HepG2 (cell line): ENCODE measurements at regions not wholly inside any gene's neighbourhood (a gene's known extent, or its start where the extent isn't known, plus 50 kb on each side); places are given as distances from the start of the nearest gene placed in this dataset.

Experiments
- ATAC-seq: fragments of 200-7000 bp; cut with Tn5 transposase; 3 replicates; pipeline ENCODE4 v1.9.1; 2020; ENCODE audit warnings: mild to moderate bottlenecking, moderate library complexity
- BruUV-seq: library from RNA; stranded (reverse); fragments of 400-500 nt; replicated peaks from 2 replicates; lab custom pipeline; 2021; lab: Mats Ljungman, UMichigan
- CTCF ChIA-PET: fragments of 300-600 bp; formaldehyde crosslinking; extraction: SDS; loops from one replicate; lab custom pipeline; 2021; ENCODE audit warnings: low total read pairs, inconsistent platforms, low intra/inter-chr PET ratio; lab: Yijun Ruan, JAX
- POLR2A ChIA-PET: fragments of 350-600 bp; sonication (Branson Sonifier 250); formaldehyde crosslinking; loops from one replicate; lab custom pipeline; 2020; ENCODE audit warnings: antibody characterized with exemption, inconsistent platforms; lab: Yijun Ruan, JAX
- DNase-seq: peaks from one replicate; pipeline ENCODE4 v3.0.0-alpha.2; 2015; ENCODE audit warnings: low spot score
- FAIRE-seq: peaks from 3 replicates; lab custom pipeline; 2011; peaks lifted over from hg19 to GRCh38; lab: Jason Lieb, UNC
- H2AFZ ChIP-seq: one replicate; pipeline ENCODE4 v1.6.1; 2011; ENCODE audit warnings: low read length, inconsistent platforms
- H3K27ac ChIP-seq: fragments of 300-600 bp; 3 replicates; pipeline ENCODE4 v1.8.0; 2011; ENCODE audit warnings: mixed run types, mild to moderate bottlenecking, mixed read lengths, low read length, inconsistent platforms; ENCODE audit not compliant: insufficient read depth; ENCODE audit errors: extremely low read length
- H3K27me3 ChIP-seq, 2 experiments: fragments of 200-600 bp in 1 of 2; 2 replicates in 1 of 2; 3 replicates in 1 of 2; pipeline versions ENCODE4 v1.6.0 to v1.8.0; 2011; ENCODE audit warnings: low read length in 2 of 2, mild to moderate bottlenecking in 2 of 2, moderate library complexity in 2 of 2, inconsistent platforms in 1 of 2; ENCODE audit not compliant: insufficient read depth in 2 of 2, control insufficient read depth in 1 of 2
- H3K36me3 ChIP-seq, 2 experiments: fragments of 200-600 bp in 1 of 2; replicated peaks in 1 of 2; 2 replicates in 1 of 2; 3 replicates in 1 of 2; pipeline versions ENCODE4 v1.5.1 to v1.8.0; 2011; ENCODE audit warnings: low read length in 2 of 2, inconsistent platforms in 1 of 2; ENCODE audit not compliant: insufficient read depth in 2 of 2, control insufficient read depth in 1 of 2
- H3K4me1 ChIP-seq: 2 replicates; pipeline ENCODE4 v1.5.1; 2012; ENCODE audit warnings: low read length, inconsistent platforms; ENCODE audit not compliant: insufficient read depth
- H3K4me2 ChIP-seq: 2 replicates; pipeline ENCODE4 v1.6.0; 2011; ENCODE audit warnings: low read depth, low read length, inconsistent platforms
- H3K4me3 ChIP-seq, 3 experiments: fragments of 200-600 bp in 1 of 3; sonication (generic), shearing (Covaris generic) in 1 of 3; replicated peaks in 1 of 3; 2 replicates each; pipeline ENCODE4 v1.5.1; 2011 to 2016; ENCODE audit warnings: low read length in 3 of 3, inconsistent platforms in 2 of 3, low read depth in 2 of 3, mild to moderate bottlenecking in 2 of 3, control low read depth in 1 of 3, mixed read lengths in 1 of 3; ENCODE audit not compliant: insufficient read depth in 1 of 3
- H3K79me2 ChIP-seq: one replicate; pipeline ENCODE4 v1.6.1; 2011; ENCODE audit warnings: low read length, inconsistent platforms; ENCODE audit not compliant: insufficient read depth
- H3K9ac ChIP-seq: 2 replicates; pipeline ENCODE4 v1.6.0; 2011; ENCODE audit warnings: mild to moderate bottlenecking, low read depth, low read length, inconsistent platforms; ENCODE audit not compliant: insufficient read depth
- H3K9me3 ChIP-seq: 2 replicates; pipeline ENCODE4 v1.5.1; 2012; ENCODE audit warnings: mild to moderate bottlenecking, low read length
- H4K20me1 ChIP-seq: 2 replicates; pipeline ENCODE4 v1.6.0; 2011; ENCODE audit warnings: inconsistent platforms, mild to moderate bottlenecking, low read length, moderate library complexity; ENCODE audit not compliant: insufficient read depth
- ARNTL ChIP-seq: sonication (generic); formaldehyde crosslinking; IDR thresholded peaks from 2 replicates; pipeline ENCODE4 v1.4.0; 2020; ENCODE audit warnings: mild to moderate bottlenecking, missing genetic modification reagents
- CCDC6 ChIP-seq: sonication (generic); formaldehyde crosslinking; IDR thresholded peaks from 2 replicates; pipeline ENCODE4 v1.8.1; 2022; ENCODE audit warnings: mild to moderate bottlenecking, missing genetic modification reagents, moderate library complexity
- KLF15 ChIP-seq: sonication (generic); formaldehyde crosslinking; IDR thresholded peaks from 2 replicates; pipeline ENCODE4 v1.8.1; 2023; ENCODE audit warnings: borderline replicate concordance, mild to moderate bottlenecking, inconsistent platforms, missing genetic modification reagents, mixed read lengths
- RARG ChIP-seq: sonication (generic); formaldehyde crosslinking; IDR thresholded peaks from 2 replicates; pipeline ENCODE4 v1.4.0; 2020; ENCODE audit warnings: low read depth, mild to moderate bottlenecking, missing genetic modification reagents
- TAF15 ChIP-seq: fragments of 200-400 bp; formaldehyde crosslinking; IDR thresholded peaks from one replicate; pipeline ENCODE4 v1.6.1; 2018; ENCODE audit warnings: mild to moderate bottlenecking, low read depth, low read length; ENCODE audit not compliant: poor library complexity, severe bottlenecking
- ZNF136 ChIP-seq: sonication (generic); formaldehyde crosslinking; IDR thresholded peaks from 2 replicates; pipeline ENCODE4 v1.8.1; 2022; ENCODE audit warnings: low read depth, mild to moderate bottlenecking, moderate library complexity, missing genetic modification reagents
- ZNF441 ChIP-seq: sonication (generic); formaldehyde crosslinking; IDR thresholded peaks from 2 replicates; pipeline ENCODE4 v1.7.0; 2021; ENCODE audit warnings: missing genetic modification reagents, borderline replicate concordance
- ZNF543 ChIP-seq: sonication (generic); formaldehyde crosslinking; IDR thresholded peaks from 2 replicates; pipeline ENCODE4 v1.4.0; 2020; ENCODE audit warnings: mild to moderate bottlenecking, missing genetic modification reagents
- ZNF703 ChIP-seq: sonication (generic); formaldehyde crosslinking; IDR thresholded peaks from 2 replicates; pipeline ENCODE4 v1.5.1; 2020; ENCODE audit warnings: missing genetic modification reagents, mild to moderate bottlenecking, moderate library complexity, borderline replicate concordance
- ZNF713 ChIP-seq: sonication (generic); formaldehyde crosslinking; IDR thresholded peaks from 2 replicates; pipeline ENCODE4 v1.4.0; 2020; ENCODE audit warnings: mild to moderate bottlenecking, missing genetic modification reagents
- ZNF850 ChIP-seq: sonication (generic); formaldehyde crosslinking; conservative IDR thresholded peaks from 2 replicates; pipeline ENCODE4 v1.9.0; 2021; ENCODE audit warnings: mild to moderate bottlenecking, missing genetic modification reagents
- ZSCAN9 ChIP-seq: IDR thresholded peaks from 2 replicates; pipeline ENCODE4 v1.6.1; 2016; ENCODE audit warnings: borderline replicate concordance
- WGBS: methylation state at CpG from one replicate; pipeline ENCODE4 v1.1.6; 2017; ENCODE audit warnings: low lambda C conversion rate; 5-methylcytosine and 5-hydroxymethylcytosine counted together
- in situ Hi-C: cut with HindIII; loops from 2 replicates; pipeline ENCODE4 v1.10.0; 2017; ENCODE audit warnings: low pct_unique_long_range_greater_than_20kb; ENCODE audit not compliant: extremely low pct_ligation_motif_present
- intact Hi-C: fragments of 100-400 bp; cut with micrococcal nuclease; formaldehyde crosslinking; loops from one replicate; pipeline ENCODE4 v1.10.0; 2022; ENCODE audit not compliant: unreplicated experiment
- TF ChIP-seq, protein P1 (sequence below): sonication (generic); formaldehyde crosslinking; IDR thresholded peaks from 2 replicates; pipeline ENCODE4 v1.4.0; 2020; ENCODE audit warnings: low read depth, mild to moderate bottlenecking, missing genetic modification reagents
- TF ChIP-seq, protein P2 (sequence below): sonication (generic); formaldehyde crosslinking; IDR thresholded peaks from 2 replicates; pipeline ENCODE4 v1.4.0; 2020; ENCODE audit warnings: mild to moderate bottlenecking, missing genetic modification reagents
- TF ChIP-seq, protein P3 (sequence below): IDR thresholded peaks from 2 replicates; pipeline ENCODE4 v1.6.1; 2016; ENCODE audit warnings: missing biosample characterization, missing genetic modification reagents, low read depth
- TF ChIP-seq, protein P4 (sequence below): sonication (generic); formaldehyde crosslinking; IDR thresholded peaks from 2 replicates; pipeline ENCODE4 v1.8.1; 2023; ENCODE audit warnings: mild to moderate bottlenecking, missing genetic modification reagents

DNA sequence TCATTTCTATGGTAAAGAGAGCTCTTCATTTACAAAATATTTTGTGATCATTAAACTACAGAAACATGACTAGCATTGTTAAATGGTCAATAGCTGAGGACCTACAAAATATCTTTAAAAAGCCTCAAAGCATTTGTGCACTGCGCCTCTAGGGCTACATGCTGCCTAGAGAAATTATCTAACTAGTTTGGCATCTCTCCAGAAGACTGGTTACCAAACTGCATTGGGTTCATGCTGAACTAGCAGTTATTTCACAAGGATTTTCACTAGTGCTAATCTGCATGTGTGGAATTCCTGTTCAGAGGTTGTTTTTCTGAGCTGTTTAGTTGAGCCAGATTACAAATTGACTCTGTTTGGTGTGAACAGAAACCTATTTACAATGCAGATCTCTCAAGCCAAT, 58.5 kb upstream of the PITX2 start:
- ChIA-PET POLR2A (no interaction called here), CTCF (no interaction called here)
- in situ Hi-C loops, result no loop called here
- DNase-seq, result no peak
- H3K27ac ChIP-seq, result no peak overlapping the region
- intact Hi-C loops, result no loop called here
- 40% methylated on average over 1 of the region's 1 CpG for WGBS
- no peaks in the 10 kb centered on the region for H3K27me3 ChIP-seq
- H3K36me3 ChIP-seq, result no peaks in the 10 kb centered on the region
- no peaks in the 10 kb centered on the region for H3K9me3 ChIP-seq
- no peak overlapping the region for H3K9ac ChIP-seq
- no peak overlapping the region for H2AFZ ChIP-seq
- no peaks in the 10 kb centered on the region for H4K20me1 ChIP-seq
- H3K79me2 ChIP-seq, result no peaks in the 10 kb centered on the region
- BruUV-seq, result no TSS peak
- ATAC-seq, result no peak
- H3K4me1 ChIP-seq, result no peaks in the 10 kb centered on the region
- no peak overlapping the region for H3K4me2 ChIP-seq
- no peak overlapping the region for H3K4me3 ChIP-seq
- FAIRE-seq, result no peak
- TF ChIP-seq, protein P1, sequence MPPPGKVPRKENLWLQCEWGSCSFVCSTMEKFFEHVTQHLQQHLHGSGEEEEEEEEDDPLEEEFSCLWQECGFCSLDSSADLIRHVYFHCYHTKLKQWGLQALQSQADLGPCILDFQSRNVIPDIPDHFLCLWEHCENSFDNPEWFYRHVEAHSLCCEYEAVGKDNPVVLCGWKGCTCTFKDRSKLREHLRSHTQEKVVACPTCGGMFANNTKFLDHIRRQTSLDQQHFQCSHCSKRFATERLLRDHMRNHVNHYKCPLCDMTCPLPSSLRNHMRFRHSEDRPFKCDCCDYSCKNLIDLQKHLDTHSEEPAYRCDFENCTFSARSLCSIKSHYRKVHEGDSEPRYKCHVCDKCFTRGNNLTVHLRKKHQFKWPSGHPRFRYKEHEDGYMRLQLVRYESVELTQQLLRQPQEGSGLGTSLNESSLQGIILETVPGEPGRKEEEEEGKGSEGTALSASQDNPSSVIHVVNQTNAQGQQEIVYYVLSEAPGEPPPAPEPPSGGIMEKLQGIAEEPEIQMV, result no peak
- TF ChIP-seq TAF15 (no peak), ZSCAN9 (CRISPR knock-in tag) (no peak), ZNF713 (CRISPR knock-in tag) (no peak), ZNF441 (CRISPR knock-in tag) (no peak), CCDC6 (CRISPR knock-in tag) (no peak), ZNF543 (no peak), KLF15 (no peak), ZNF850 (no peak), ARNTL (no peak), ZNF703 (no peak), RARG (CRISPR knock-in tag) (no peak), ZNF136 (CRISPR knock-in tag) (no peak)
- TF ChIP-seq, protein P2, sequence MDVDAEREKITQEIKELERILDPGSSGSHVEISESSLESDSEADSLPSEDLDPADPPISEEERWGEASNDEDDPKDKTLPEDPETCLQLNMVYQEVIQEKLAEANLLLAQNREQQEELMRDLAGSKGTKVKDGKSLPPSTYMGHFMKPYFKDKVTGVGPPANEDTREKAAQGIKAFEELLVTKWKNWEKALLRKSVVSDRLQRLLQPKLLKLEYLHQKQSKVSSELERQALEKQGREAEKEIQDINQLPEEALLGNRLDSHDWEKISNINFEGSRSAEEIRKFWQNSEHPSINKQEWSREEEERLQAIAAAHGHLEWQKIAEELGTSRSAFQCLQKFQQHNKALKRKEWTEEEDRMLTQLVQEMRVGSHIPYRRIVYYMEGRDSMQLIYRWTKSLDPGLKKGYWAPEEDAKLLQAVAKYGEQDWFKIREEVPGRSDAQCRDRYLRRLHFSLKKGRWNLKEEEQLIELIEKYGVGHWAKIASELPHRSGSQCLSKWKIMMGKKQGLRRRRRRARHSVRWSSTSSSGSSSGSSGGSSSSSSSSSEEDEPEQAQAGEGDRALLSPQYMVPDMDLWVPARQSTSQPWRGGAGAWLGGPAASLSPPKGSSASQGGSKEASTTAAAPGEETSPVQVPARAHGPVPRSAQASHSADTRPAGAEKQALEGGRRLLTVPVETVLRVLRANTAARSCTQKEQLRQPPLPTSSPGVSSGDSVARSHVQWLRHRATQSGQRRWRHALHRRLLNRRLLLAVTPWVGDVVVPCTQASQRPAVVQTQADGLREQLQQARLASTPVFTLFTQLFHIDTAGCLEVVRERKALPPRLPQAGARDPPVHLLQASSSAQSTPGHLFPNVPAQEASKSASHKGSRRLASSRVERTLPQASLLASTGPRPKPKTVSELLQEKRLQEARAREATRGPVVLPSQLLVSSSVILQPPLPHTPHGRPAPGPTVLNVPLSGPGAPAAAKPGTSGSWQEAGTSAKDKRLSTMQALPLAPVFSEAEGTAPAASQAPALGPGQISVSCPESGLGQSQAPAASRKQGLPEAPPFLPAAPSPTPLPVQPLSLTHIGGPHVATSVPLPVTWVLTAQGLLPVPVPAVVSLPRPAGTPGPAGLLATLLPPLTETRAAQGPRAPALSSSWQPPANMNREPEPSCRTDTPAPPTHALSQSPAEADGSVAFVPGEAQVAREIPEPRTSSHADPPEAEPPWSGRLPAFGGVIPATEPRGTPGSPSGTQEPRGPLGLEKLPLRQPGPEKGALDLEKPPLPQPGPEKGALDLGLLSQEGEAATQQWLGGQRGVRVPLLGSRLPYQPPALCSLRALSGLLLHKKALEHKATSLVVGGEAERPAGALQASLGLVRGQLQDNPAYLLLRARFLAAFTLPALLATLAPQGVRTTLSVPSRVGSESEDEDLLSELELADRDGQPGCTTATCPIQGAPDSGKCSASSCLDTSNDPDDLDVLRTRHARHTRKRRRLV (CRISPR knock-in tag), result no peak
- TF ChIP-seq, protein P3, sequence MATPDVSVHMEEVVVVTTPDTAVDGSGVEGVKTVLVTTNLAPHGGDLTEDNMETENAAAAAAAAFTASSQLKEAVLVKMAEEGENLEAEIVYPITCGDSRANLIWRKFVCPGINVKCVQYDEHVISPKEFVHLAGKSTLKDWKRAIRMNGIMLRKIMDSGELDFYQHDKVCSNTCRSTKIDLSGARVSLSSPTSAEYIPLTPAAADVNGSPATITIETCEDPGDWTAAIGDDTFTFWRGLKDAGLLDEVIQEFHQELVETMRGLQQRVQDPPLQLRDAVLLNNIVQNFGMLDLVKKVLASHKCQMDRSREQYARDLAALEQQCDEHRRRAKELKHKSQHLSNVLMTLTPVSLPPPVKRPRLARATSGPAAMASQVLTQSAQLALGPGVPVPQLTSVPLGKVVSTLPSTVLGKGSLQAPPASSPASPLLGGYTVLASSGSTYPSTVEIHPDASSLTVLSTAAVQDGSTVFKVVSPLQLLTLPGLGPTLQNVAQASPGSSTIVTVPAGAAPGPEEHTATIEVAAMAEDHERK, result no peak
- TF ChIP-seq, protein P4, sequence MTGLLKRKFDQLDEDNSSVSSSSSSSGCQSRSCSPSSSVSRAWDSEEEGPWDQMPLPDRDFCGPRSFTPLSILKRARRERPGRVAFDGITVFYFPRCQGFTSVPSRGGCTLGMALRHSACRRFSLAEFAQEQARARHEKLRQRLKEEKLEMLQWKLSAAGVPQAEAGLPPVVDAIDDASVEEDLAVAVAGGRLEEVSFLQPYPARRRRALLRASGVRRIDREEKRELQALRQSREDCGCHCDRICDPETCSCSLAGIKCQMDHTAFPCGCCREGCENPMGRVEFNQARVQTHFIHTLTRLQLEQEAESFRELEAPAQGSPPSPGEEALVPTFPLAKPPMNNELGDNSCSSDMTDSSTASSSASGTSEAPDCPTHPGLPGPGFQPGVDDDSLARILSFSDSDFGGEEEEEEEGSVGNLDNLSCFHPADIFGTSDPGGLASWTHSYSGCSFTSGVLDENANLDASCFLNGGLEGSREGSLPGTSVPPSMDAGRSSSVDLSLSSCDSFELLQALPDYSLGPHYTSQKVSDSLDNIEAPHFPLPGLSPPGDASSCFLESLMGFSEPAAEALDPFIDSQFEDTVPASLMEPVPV (CRISPR knock-in tag), result no peak
